K562 (cell line): ENCODE measurements at regions not wholly inside any gene's neighbourhood (a gene's known extent, or its start where the extent isn't known, plus 50 kb on each side); places are given as distances from the start of the nearest gene placed in this dataset.

ENCODE experiments used
- ATAC-seq: fragments of 200-7000 bp; cut with Tn5 transposase; 3 replicates; pipeline ENCODE4 v1.9.1; 2020; ENCODE audit warnings: moderate library complexity
- BruUV-seq: library from RNA; stranded (reverse); fragments of 400-500 nt; replicated peaks from 2 replicates; lab custom pipeline; 2021; lab: Mats Ljungman, UMichigan
- CTCF ChIA-PET: fragments of 300-600 bp; formaldehyde crosslinking; extraction: SDS; loops from one replicate; lab custom pipeline; 2021; ENCODE audit warnings: low intra/inter-chr PET ratio; lab: Yijun Ruan, JAX
- POLR2A ChIA-PET: fragments of 300-600, 350-650 bp; sonication (Branson Sonifier 250); formaldehyde crosslinking; extraction: SDS; loops from one replicate; lab custom pipeline; 2021; ENCODE audit warnings: antibody characterized with exemption, inconsistent platforms; lab: Yijun Ruan, JAX
- DNase-seq, 4 experiments: peaks; one replicate each; pipeline versions ENCODE4 v3.0.0 to v3.0.0-alpha.2; 2011 to 2018; ENCODE audit warnings: low spot score in 3 of 4, mixed read lengths in 3 of 4; ENCODE audit errors: extremely low read depth in 1 of 4
- FAIRE-seq: peaks from 2 replicates; lab custom pipeline; 2011; peaks lifted over from hg19 to GRCh38; lab: Jason Lieb, UNC
- H2AFZ ChIP-seq: 2 replicates; pipeline ENCODE4 v1.6.0; 2011; ENCODE audit warnings: low read depth, low read length, control low read depth, inconsistent platforms
- H3K27ac ChIP-seq: fragments of 200-600 bp; 3 replicates; pipeline ENCODE4 v1.8.0; 2011; ENCODE audit warnings: low read depth, mild to moderate bottlenecking, control low read depth, inconsistent platforms, low read length, moderate library complexity, mixed read lengths; ENCODE audit errors: extremely low read depth
- H3K27me3 ChIP-seq, 2 experiments: fragments of 300-600 bp in 1 of 2; 2 replicates in 1 of 2; 3 replicates in 1 of 2; pipeline versions ENCODE4 v1.6.0 to v1.8.0; 2011; ENCODE audit warnings: inconsistent platforms in 2 of 2, low read length in 2 of 2, mild to moderate bottlenecking in 1 of 2, mixed read lengths in 1 of 2, moderate library complexity in 1 of 2; ENCODE audit not compliant: control insufficient read depth in 2 of 2, insufficient read depth in 2 of 2
- H3K36me3 ChIP-seq: fragments of 300-600 bp; 3 replicates; pipeline ENCODE4 v1.8.0; 2011; ENCODE audit warnings: mild to moderate bottlenecking, low read length, inconsistent platforms; ENCODE audit not compliant: control insufficient read depth, insufficient read depth
- H3K4me1 ChIP-seq, 2 experiments: fragments of 200-600 bp in 1 of 2; replicated peaks in 1 of 2; 2 replicates in 1 of 2; 3 replicates in 1 of 2; pipeline versions ENCODE4 v1.5.1 to v1.8.0; 2011; ENCODE audit warnings: inconsistent platforms in 2 of 2, low read length in 2 of 2, mild to moderate bottlenecking in 1 of 2, mixed read lengths in 1 of 2, moderate library complexity in 1 of 2; ENCODE audit not compliant: control insufficient read depth in 2 of 2, insufficient read depth in 2 of 2
- H3K4me2 ChIP-seq: 2 replicates; pipeline ENCODE4 v1.6.1; 2011; ENCODE audit warnings: low read length, control low read depth, inconsistent platforms, mixed read lengths; ENCODE audit not compliant: insufficient read depth
- H3K4me3 ChIP-seq: fragments of 200-600 bp; sonication (generic), shearing (Covaris generic); 2 replicates; pipeline ENCODE4 v1.5.1; 2016; ENCODE audit warnings: control low read depth, inconsistent platforms
- H3K79me2 ChIP-seq: fragments of 200-600 bp; 3 replicates; pipeline ENCODE4 v1.8.0; 2011; ENCODE audit warnings: low read length, inconsistent platforms; ENCODE audit not compliant: control insufficient read depth, insufficient read depth
- H3K9ac ChIP-seq, 2 experiments: 2 replicates each; pipeline versions ENCODE4 v1.6.0 to v1.6.1; 2011; ENCODE audit warnings: low read depth in 2 of 2, low read length in 2 of 2, control low read depth in 1 of 2, inconsistent platforms in 1 of 2, mild to moderate bottlenecking in 1 of 2, mixed read lengths in 1 of 2; ENCODE audit not compliant: insufficient read depth in 1 of 2
- H3K9me1 ChIP-seq: one replicate; pipeline ENCODE4 v1.6.0; 2011; ENCODE audit warnings: inconsistent platforms, mild to moderate bottlenecking, low read length, moderate library complexity; ENCODE audit not compliant: control insufficient read depth, insufficient read depth
- H3K9me3 ChIP-seq: replicated peaks from 2 replicates; pipeline ENCODE4 v1.5.1; 2011; ENCODE audit warnings: low read depth, low read length, inconsistent platforms; ENCODE audit not compliant: control insufficient read depth, insufficient read depth
- H4K20me1 ChIP-seq: replicated peaks from 2 replicates; pipeline ENCODE4 v1.6.1; 2011; ENCODE audit warnings: low read length, inconsistent platforms, mixed read lengths; ENCODE audit not compliant: control insufficient read depth, insufficient read depth
- C11orf30 ChIP-seq: fragments of 450-650 bp; IDR thresholded peaks from 2 replicates; pipeline ENCODE4 v1.6.1; 2016; ENCODE audit warnings: low read depth, mild to moderate bottlenecking
- ZNF212 ChIP-seq: fragments of 450-650 bp; formaldehyde crosslinking; IDR thresholded peaks from 2 replicates; pipeline ENCODE4 v1.4.0; 2020; ENCODE audit warnings: mild to moderate bottlenecking
- WGBS: fragments of 100-300 bp; shearing (Covaris generic); methylation state at CpG from one replicate; pipeline ENCODE4 v1.1.6; 2016; ENCODE audit warnings: low coverage, mixed read lengths; ENCODE audit not compliant: insufficient coverage; ENCODE audit errors: missing lambda C conversion rate; 5-methylcytosine and 5-hydroxymethylcytosine counted together
- in situ Hi-C: fragments of 300-500 bp; cut with MboI; formaldehyde crosslinking; loops from 4 replicates; pipeline ENCODE4 v1.15.0; 2018; ENCODE audit warnings: inconsistent platforms, mixed read lengths
- intact Hi-C: fragments of 100-400 bp; cut with micrococcal nuclease; formaldehyde crosslinking; loops from 2 replicates; pipeline ENCODE4 v1.14.2; 2022
- TF ChIP-seq, protein P1 (sequence below): sonication (generic); formaldehyde crosslinking; IDR thresholded peaks from 2 replicates; pipeline ENCODE4 v1.8.1; 2023; ENCODE audit warnings: mild to moderate bottlenecking, missing genetic modification reagents
- TF ChIP-seq, protein P2 (sequence below): fragments of 450-650 bp; IDR thresholded peaks from 2 replicates; pipeline ENCODE4 v1.6.1; 2018; ENCODE audit warnings: mild to moderate bottlenecking, low read depth; ENCODE audit not compliant: partially characterized antibody
- TF ChIP-seq, protein P3 (sequence below): fragments of 450-650 bp; IDR thresholded peaks from 2 replicates; pipeline ENCODE4 v1.6.1; 2016; ENCODE audit warnings: low read depth, mild to moderate bottlenecking, moderate library complexity

DNA sequence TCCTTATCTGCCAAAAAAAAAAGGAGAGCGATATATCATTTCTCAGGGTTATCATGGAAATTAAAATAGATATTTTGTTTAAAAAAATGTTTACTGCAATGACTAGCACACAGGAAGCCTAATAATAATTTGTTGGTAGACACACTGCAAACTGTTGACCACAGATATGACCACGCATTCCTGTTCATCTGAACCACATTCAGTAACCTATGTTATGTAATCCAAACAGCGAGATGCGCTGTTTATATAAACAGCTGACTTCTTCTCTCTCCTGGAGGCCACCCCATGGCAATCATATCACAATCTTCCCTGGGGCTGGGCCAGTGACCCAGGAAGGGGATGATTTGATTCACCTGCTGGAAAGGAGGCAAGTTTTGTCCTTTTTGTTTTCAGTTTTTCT is 129.3 kb upstream of the UST start:
- Histone ChIP-seq H3K36me3 (no peaks in the 10 kb centered on the region), H3K4me1 (no peaks in the 10 kb centered on the region), H3K4me3 (no peak overlapping the region), H3K9ac (no peak overlapping the region), H3K27me3 (no peaks in the 10 kb centered on the region)
- no peak for TF ChIP-seq C11orf30
- TF ChIP-seq, protein P1, sequence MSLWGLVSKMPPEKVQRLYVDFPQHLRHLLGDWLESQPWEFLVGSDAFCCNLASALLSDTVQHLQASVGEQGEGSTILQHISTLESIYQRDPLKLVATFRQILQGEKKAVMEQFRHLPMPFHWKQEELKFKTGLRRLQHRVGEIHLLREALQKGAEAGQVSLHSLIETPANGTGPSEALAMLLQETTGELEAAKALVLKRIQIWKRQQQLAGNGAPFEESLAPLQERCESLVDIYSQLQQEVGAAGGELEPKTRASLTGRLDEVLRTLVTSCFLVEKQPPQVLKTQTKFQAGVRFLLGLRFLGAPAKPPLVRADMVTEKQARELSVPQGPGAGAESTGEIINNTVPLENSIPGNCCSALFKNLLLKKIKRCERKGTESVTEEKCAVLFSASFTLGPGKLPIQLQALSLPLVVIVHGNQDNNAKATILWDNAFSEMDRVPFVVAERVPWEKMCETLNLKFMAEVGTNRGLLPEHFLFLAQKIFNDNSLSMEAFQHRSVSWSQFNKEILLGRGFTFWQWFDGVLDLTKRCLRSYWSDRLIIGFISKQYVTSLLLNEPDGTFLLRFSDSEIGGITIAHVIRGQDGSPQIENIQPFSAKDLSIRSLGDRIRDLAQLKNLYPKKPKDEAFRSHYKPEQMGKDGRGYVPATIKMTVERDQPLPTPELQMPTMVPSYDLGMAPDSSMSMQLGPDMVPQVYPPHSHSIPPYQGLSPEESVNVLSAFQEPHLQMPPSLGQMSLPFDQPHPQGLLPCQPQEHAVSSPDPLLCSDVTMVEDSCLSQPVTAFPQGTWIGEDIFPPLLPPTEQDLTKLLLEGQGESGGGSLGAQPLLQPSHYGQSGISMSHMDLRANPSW (CRISPR knock-in tag) = no peak
- TF ChIP-seq, protein P2, sequence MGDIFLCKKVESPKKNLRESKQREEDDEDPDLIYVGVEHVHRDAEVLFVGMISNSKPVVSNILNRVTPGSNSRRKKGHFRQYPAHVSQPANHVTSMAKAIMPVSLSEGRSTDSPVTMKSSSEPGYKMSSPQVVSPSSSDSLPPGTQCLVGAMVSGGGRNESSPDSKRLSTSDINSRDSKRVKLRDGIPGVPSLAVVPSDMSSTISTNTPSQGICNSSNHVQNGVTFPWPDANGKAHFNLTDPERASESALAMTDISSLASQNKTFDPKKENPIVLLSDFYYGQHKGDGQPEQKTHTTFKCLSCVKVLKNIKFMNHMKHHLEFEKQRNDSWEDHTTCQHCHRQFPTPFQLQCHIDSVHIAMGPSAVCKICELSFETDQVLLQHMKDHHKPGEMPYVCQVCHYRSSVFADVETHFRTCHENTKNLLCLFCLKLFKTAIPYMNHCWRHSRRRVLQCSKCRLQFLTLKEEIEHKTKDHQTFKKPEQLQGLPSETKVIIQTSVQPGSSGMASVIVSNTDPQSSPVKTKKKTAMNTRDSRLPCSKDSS = no peak
- TF ChIP-seq ZNF212 (CRISPR knock-in tag) = no peak
- TF ChIP-seq, protein P3, sequence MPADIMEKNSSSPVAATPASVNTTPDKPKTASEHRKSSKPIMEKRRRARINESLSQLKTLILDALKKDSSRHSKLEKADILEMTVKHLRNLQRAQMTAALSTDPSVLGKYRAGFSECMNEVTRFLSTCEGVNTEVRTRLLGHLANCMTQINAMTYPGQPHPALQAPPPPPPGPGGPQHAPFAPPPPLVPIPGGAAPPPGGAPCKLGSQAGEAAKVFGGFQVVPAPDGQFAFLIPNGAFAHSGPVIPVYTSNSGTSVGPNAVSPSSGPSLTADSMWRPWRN = no peak
- TF ChIP-seq, all 486 proteins: peak for 0
- Histone ChIP-seq H4K20me1 (no peaks in the 10 kb centered on the region), H3K4me2 (no peak overlapping the region), H3K79me2 (no peaks in the 10 kb centered on the region), H3K9me1 (no peaks in the 10 kb centered on the region), H3K9me3 (no peaks in the 10 kb centered on the region), H3K27ac (no peak overlapping the region), H2AFZ (no peak overlapping the region)
- FAIRE-seq = no peak
- DNase-seq = no peak
- no peak for ATAC-seq
- no TSS peak for BruUV-seq
- WGBS = 0% methylated on average over 4 of the region's 4 CpGs
- POLR2A ChIA-PET = no interaction called here
- in situ Hi-C loops = no loop called here
- intact Hi-C loops = no loop called here
- CTCF ChIA-PET = no interaction called here
